GM23248 (cell line): ENCODE measurements at regions not wholly inside any gene's neighbourhood (a gene's known extent, or its start where the extent isn't known, plus 50 kb on each side); places are given as distances from the start of the nearest gene placed in this dataset.

Experiments used
- EZH2 ChIP-seq: fragments of 200-600 bp; sonication (generic); IDR thresholded peaks from 2 replicates; pipeline ENCODE4 v1.6.1; 2018; ENCODE audit warnings: antibody characterized with exemption, mild to moderate bottlenecking; ENCODE audit not compliant: insufficient read depth, poor library complexity, severe bottlenecking
- EZH2phosphoT487 ChIP-seq: fragments of 200-600 bp; sonication (generic); IDR thresholded peaks from 2 replicates; pipeline ENCODE4 v1.6.1; 2018; ENCODE audit warnings: antibody characterized with exemption, moderate library complexity, mild to moderate bottlenecking, low read depth; ENCODE audit not compliant: insufficient read depth

DNA sequence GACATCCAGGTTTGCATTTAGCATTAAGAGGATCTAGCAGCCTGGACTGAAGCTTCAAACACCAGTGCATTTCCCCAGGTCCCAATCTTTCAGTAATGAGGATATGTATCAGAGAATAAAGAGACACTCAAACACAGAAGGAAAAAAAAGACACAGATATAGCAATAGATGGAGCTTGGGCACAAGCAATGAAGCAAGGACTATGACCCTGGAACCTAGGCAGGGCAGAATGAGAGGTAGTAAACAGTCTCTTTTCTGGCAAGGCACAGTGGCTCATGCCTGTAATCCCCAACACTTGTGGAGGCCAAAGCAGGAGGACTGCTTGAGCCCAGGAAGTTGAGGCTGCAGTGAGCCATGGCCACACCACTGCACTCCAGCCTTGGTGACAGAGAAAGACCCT, 80.7 kb upstream of the HNRNPA3 start:
- TF ChIP-seq EZH2phosphoT487 = no peak
- TF ChIP-seq EZH2 = no peak
